Large intestine (tissue), 3 donors: ENCODE measurements at regions not wholly inside any gene's neighbourhood (a gene's known extent, or its start where the extent isn't known, plus 50 kb on each side); places are given as distances from the start of the nearest gene placed in this dataset.
A peak's percentile ranks its signal among the peaks of the same experiment; 100 is the strongest.

Experiments
- DNase-seq, 2 donors: peaks; one replicate each; pipeline versions ENCODE4 v3.0.0 to v3.0.0-alpha.2; 2013
- H3K27ac ChIP-seq: one replicate; pipeline ENCODE4 v1.5.1; 2013; ENCODE audit warnings: low read length
- H3K27me3 ChIP-seq: 2 replicates; pipeline ENCODE4 v1.6.1; 2013; ENCODE audit warnings: low read length; ENCODE audit not compliant: control insufficient read depth, insufficient read depth
- H3K36me3 ChIP-seq: 2 replicates; pipeline ENCODE4 v1.6.1; 2013; ENCODE audit warnings: low read length; ENCODE audit not compliant: control insufficient read depth, insufficient read depth
- H3K4me1 ChIP-seq: one replicate; pipeline ENCODE4 v1.6.1; 2013; ENCODE audit warnings: low read length; ENCODE audit not compliant: control insufficient read depth, insufficient read depth
- H3K4me3 ChIP-seq: one replicate; pipeline ENCODE4 v1.5.1; 2013; ENCODE audit warnings: low read length
- H3K9me3 ChIP-seq: one replicate; pipeline ENCODE4 v1.6.1; 2013; ENCODE audit warnings: mild to moderate bottlenecking, low read depth, low read length, moderate library complexity; ENCODE audit not compliant: control insufficient read depth
- WGBS: methylation state at CpG from one replicate; pipeline ENCODE4 v1.1.5; 2013; ENCODE audit warnings: low lambda C conversion rate; ENCODE audit not compliant: insufficient coverage; 5-methylcytosine and 5-hydroxymethylcytosine counted together

- WGBS = 95% methylated on average over 3 of the region's 7 CpGs
- H3K9me3 ChIP-seq = no peaks in the 10 kb centered on the region
- no peak overlapping the region for H3K4me3 ChIP-seq
- no peaks in the 10 kb centered on the region for H3K36me3 ChIP-seq
- no peak overlapping the region for H3K27ac ChIP-seq
- DNase-seq = no peak
- no peaks in the 10 kb centered on the region for H3K27me3 ChIP-seq
- H3K4me1 ChIP-seq = no peaks in the 10 kb centered on the region
Measured at GRCh38 chr5:8740595-8740994, 805.3 kb downstream of the SEMA5A start.

- Histone ChIP-seq H3K4me1 (no peaks in the 10 kb centered on the region), H3K27me3 (no peaks in the 10 kb centered on the region), H3K36me3 (no peaks in the 10 kb centered on the region), H3K9me3 (no peaks in the 10 kb centered on the region), H3K4me3 (no peak overlapping the region), H3K27ac (no peak overlapping the region)
- DNase-seq = no peak
- WGBS = no CpG with 5 or more reads among the region's 2 CpGs
Measured at GRCh38 chr5:8749556-8749955, 796.3 kb downstream of the SEMA5A start.

GRCh38 chr5:8750100-8750499 lies 795.8 kb downstream of the SEMA5A start:
- no peaks in the 10 kb centered on the region for H3K9me3 ChIP-seq
- no peaks in the 10 kb centered on the region for H3K4me1 ChIP-seq
- H3K27me3 ChIP-seq = no peaks in the 10 kb centered on the region
- no peak overlapping the region for H3K4me3 ChIP-seq
- no peak for DNase-seq
- H3K36me3 ChIP-seq = no peaks in the 10 kb centered on the region
- H3K27ac ChIP-seq = no peak overlapping the region

GRCh38 chr5:8751971-8752370 lies 793.9 kb downstream of the SEMA5A start:
- H3K27me3 ChIP-seq = no peaks in the 10 kb centered on the region
- no peak overlapping the region for H3K27ac ChIP-seq
- H3K4me1 ChIP-seq = no peaks in the 10 kb centered on the region
- no peak overlapping the region for H3K4me3 ChIP-seq
- 83% methylated on average over 4 of the region's 4 CpGs for WGBS
- DNase-seq = no peak
- no peaks in the 10 kb centered on the region for H3K9me3 ChIP-seq
- H3K36me3 ChIP-seq = no peaks in the 10 kb centered on the region

GRCh38 chr5:8752595-8752994 lies 793.3 kb downstream of the SEMA5A start:
- Histone ChIP-seq H3K4me1 (no peaks in the 10 kb centered on the region), H3K4me3 (no peak overlapping the region), H3K36me3 (no peaks in the 10 kb centered on the region), H3K27ac (no peak overlapping the region), H3K27me3 (no peaks in the 10 kb centered on the region), H3K9me3 (no peaks in the 10 kb centered on the region)
- DNase-seq = no peak
- no CpG with 5 or more reads among the region's 1 CpG for WGBS

GRCh38 chr5:8756498-8757084 lies 789.3 kb downstream of the SEMA5A start:
- no peaks in the 10 kb centered on the region for H3K36me3 ChIP-seq
- no peaks in the 10 kb centered on the region for H3K9me3 ChIP-seq
- no peak overlapping the region for H3K27ac ChIP-seq
- 50% methylated on average over 1 of the region's 2 CpGs for WGBS
- peak in 1 of 2 donors; percentile 20 for DNase-seq
- no peaks in the 10 kb centered on the region for H3K4me1 ChIP-seq
- no peaks in the 10 kb centered on the region for H3K27me3 ChIP-seq
- H3K4me3 ChIP-seq = no peak overlapping the region

GRCh38 chr5:8765886-8766285 lies 780.0 kb downstream of the SEMA5A start:
- 49% methylated on average over 3 of the region's 3 CpGs for WGBS
- Histone ChIP-seq H3K36me3 (no peaks in the 10 kb centered on the region), H3K4me3 (no peak overlapping the region), H3K27me3 (no peaks in the 10 kb centered on the region), H3K27ac (no peak overlapping the region), H3K9me3 (no peaks in the 10 kb centered on the region), H3K4me1 (no peaks in the 10 kb centered on the region)
- no peak for DNase-seq

- peak in 1 of 2 donors; percentile 20 for DNase-seq
- no peaks in the 10 kb centered on the region for H3K9me3 ChIP-seq
- no CpG with 5 or more reads among the region's 1 CpG for WGBS
- no peaks in the 10 kb centered on the region for H3K27me3 ChIP-seq
- H3K4me1 ChIP-seq = no peaks in the 10 kb centered on the region
- no peak overlapping the region for H3K4me3 ChIP-seq
- H3K36me3 ChIP-seq = no peaks in the 10 kb centered on the region
- H3K27ac ChIP-seq = no peak overlapping the region
Measured at GRCh38 chr5:8766448-8766847, 779.4 kb downstream of the SEMA5A start.

GRCh38 chr5:8767111-8767510 lies 778.8 kb downstream of the SEMA5A start:
- WGBS = 82% methylated on average over 2 of the region's 3 CpGs
- no peak overlapping the region for H3K4me3 ChIP-seq
- H3K27me3 ChIP-seq = no peaks in the 10 kb centered on the region
- no peak overlapping the region for H3K27ac ChIP-seq
- no peaks in the 10 kb centered on the region for H3K36me3 ChIP-seq
- no peaks in the 10 kb centered on the region for H3K4me1 ChIP-seq
- no peaks in the 10 kb centered on the region for H3K9me3 ChIP-seq
- no peak for DNase-seq

GRCh38 chr5:8767746-8768145 lies 778.1 kb downstream of the SEMA5A start:
- 100% methylated on average over 1 of the region's 3 CpGs for WGBS
- Histone ChIP-seq H3K4me1 (no peaks in the 10 kb centered on the region), H3K27ac (no peak overlapping the region), H3K4me3 (no peak overlapping the region), H3K36me3 (no peaks in the 10 kb centered on the region), H3K27me3 (no peaks in the 10 kb centered on the region), H3K9me3 (no peaks in the 10 kb centered on the region)
- no peak for DNase-seq

- no peak overlapping the region for H3K4me3 ChIP-seq
- no peaks in the 10 kb centered on the region for H3K4me1 ChIP-seq
- DNase-seq = no peak
- no peaks in the 10 kb centered on the region for H3K9me3 ChIP-seq
- H3K27me3 ChIP-seq = no peaks in the 10 kb centered on the region
- WGBS = no CpG with 5 or more reads among the region's 3 CpGs
- H3K36me3 ChIP-seq = no peaks in the 10 kb centered on the region
- no peak overlapping the region for H3K27ac ChIP-seq
Measured at GRCh38 chr5:8769631-8770030, 776.2 kb downstream of the SEMA5A start.
